H9 (cell line): ENCODE measurements at regions not wholly inside any gene's neighbourhood (a gene's known extent, or its start where the extent isn't known, plus 50 kb on each side); places are given as distances from the start of the nearest gene placed in this dataset.

ENCODE experiments used
- DNase-seq: peaks from one replicate; pipeline ENCODE4 v3.0.0-alpha.2; 2017
- H2AFZ ChIP-seq: one replicate; pipeline ENCODE4 v1.6.1; 2013; ENCODE audit warnings: mild to moderate bottlenecking, low read length, control low read depth, moderate library complexity
- H2AK5ac ChIP-seq: 2 replicates; pipeline ENCODE4 v1.6.1; 2013; ENCODE audit warnings: low read length, control low read depth, mixed read lengths; ENCODE audit not compliant: insufficient read length
- H2BK120ac ChIP-seq: one replicate; pipeline ENCODE4 v1.6.1; 2013; ENCODE audit warnings: low read depth, mild to moderate bottlenecking, low read length, control low read depth, inconsistent platforms; ENCODE audit not compliant: poor library complexity, severe bottlenecking
- H2BK12ac ChIP-seq: 2 replicates; pipeline ENCODE4 v1.6.1; 2013; ENCODE audit warnings: low read length, control low read depth, mixed read lengths, low read depth; ENCODE audit not compliant: insufficient read length
- H2BK15ac ChIP-seq: 2 replicates; pipeline ENCODE4 v1.6.1; 2013; ENCODE audit warnings: low read depth, low read length, control low read depth
- H2BK20ac ChIP-seq: one replicate; pipeline ENCODE4 v1.6.1; 2013; ENCODE audit warnings: low read depth, mild to moderate bottlenecking, low read length, control low read depth, inconsistent platforms; ENCODE audit not compliant: poor library complexity, severe bottlenecking
- H2BK5ac ChIP-seq: 2 replicates; pipeline ENCODE4 v1.6.1; 2013; ENCODE audit warnings: low read length, control low read depth, mixed read lengths; ENCODE audit not compliant: insufficient read length
- H3K14ac ChIP-seq: 2 replicates; pipeline ENCODE4 v1.6.1; 2013; ENCODE audit warnings: low read length, control low read depth; ENCODE audit not compliant: insufficient read depth
- H3K18ac ChIP-seq: 2 replicates; pipeline ENCODE4 v1.6.1; 2013; ENCODE audit warnings: low read depth, mild to moderate bottlenecking, mixed read lengths, low read length, control low read depth; ENCODE audit not compliant: insufficient read length
- H3K23ac ChIP-seq: 2 replicates; pipeline ENCODE4 v1.6.1; 2013; ENCODE audit warnings: low read length, control low read depth, mixed read lengths, low read depth; ENCODE audit not compliant: insufficient read length
- H3K23me2 ChIP-seq: 2 replicates; pipeline ENCODE4 v1.6.1; 2013; ENCODE audit warnings: low read depth, mild to moderate bottlenecking, mixed read lengths, low read length, control low read depth; ENCODE audit not compliant: insufficient read length, poor library complexity, severe bottlenecking
- H3K27ac ChIP-seq: 2 replicates; pipeline ENCODE4 v1.5.1; 2013; ENCODE audit warnings: low read length, control low read depth, mixed read lengths, low read depth; ENCODE audit not compliant: insufficient read length
- H3K27me3 ChIP-seq: 2 replicates; pipeline ENCODE4 v1.6.1; 2013; ENCODE audit warnings: low read length, control low read depth, inconsistent platforms; ENCODE audit not compliant: insufficient read depth
- H3K4ac ChIP-seq: 2 replicates; pipeline ENCODE4 v1.6.1; 2013; ENCODE audit warnings: low read depth, mild to moderate bottlenecking, control low read depth, inconsistent platforms, low read length, moderate library complexity
- H3K4me1 ChIP-seq: 2 replicates; pipeline ENCODE4 v1.6.1; 2013; ENCODE audit warnings: low read length, control low read depth, inconsistent platforms; ENCODE audit not compliant: insufficient read depth
- H3K4me2 ChIP-seq: 2 replicates; pipeline ENCODE4 v1.6.1; 2013; ENCODE audit warnings: low read length, control low read depth, mixed read lengths; ENCODE audit not compliant: insufficient read length, insufficient read depth
- H3K56ac ChIP-seq: 2 replicates; pipeline ENCODE4 v1.6.1; 2013; ENCODE audit warnings: low read depth, mild to moderate bottlenecking, mixed read lengths, low read length, control low read depth; ENCODE audit not compliant: insufficient read length
- H3K79me1 ChIP-seq: 2 replicates; pipeline ENCODE4 v1.6.1; 2013; ENCODE audit warnings: low read depth, mild to moderate bottlenecking, moderate library complexity, low read length, control low read depth, inconsistent platforms; ENCODE audit not compliant: insufficient read depth, poor library complexity, severe bottlenecking
- H3K79me2 ChIP-seq: 2 replicates; pipeline ENCODE4 v1.6.1; 2013; ENCODE audit warnings: low read length, control low read depth, inconsistent platforms; ENCODE audit not compliant: insufficient read depth
- H3K9ac ChIP-seq: 2 replicates; pipeline ENCODE4 v1.6.1; 2013; ENCODE audit warnings: low read length, control low read depth, mixed read lengths; ENCODE audit not compliant: insufficient read length; ENCODE audit errors: extremely low read depth
- H3K9me3 ChIP-seq: one replicate; pipeline ENCODE4 v1.6.1; 2013; ENCODE audit warnings: low read depth, low read length, inconsistent platforms; ENCODE audit not compliant: control insufficient read depth
- H3T11ph ChIP-seq: one replicate; pipeline ENCODE4 v1.6.1; 2013; ENCODE audit warnings: mild to moderate bottlenecking, low read length, control low read depth, inconsistent platforms
- H4K20me1 ChIP-seq: one replicate; pipeline ENCODE4 v1.6.1; 2013; ENCODE audit not compliant: control insufficient read depth, insufficient read length, insufficient read depth
- H4K5ac ChIP-seq: 2 replicates; pipeline ENCODE4 v1.6.1; 2013; ENCODE audit warnings: low read depth, mild to moderate bottlenecking, mixed read lengths, low read length, control low read depth; ENCODE audit not compliant: insufficient read length
- H4K8ac ChIP-seq: replicated peaks from 2 replicates; pipeline ENCODE4 v1.6.1; 2013; ENCODE audit warnings: low read length, control low read depth, mixed read lengths, low read depth; ENCODE audit not compliant: insufficient read length
- H4K91ac ChIP-seq: 2 replicates; pipeline ENCODE4 v1.6.1; 2013; ENCODE audit warnings: low read depth, mild to moderate bottlenecking, moderate library complexity, mixed read lengths, low read length, control low read depth; ENCODE audit not compliant: insufficient read length
- H3K27ac Mint-ChIP-seq, 3 experiments: 2 replicates in 2 of 3; 3 replicates in 1 of 3; pipeline ENCODE4 v1.8.0; 2020 to 2021; ENCODE audit warnings: mixed read lengths in 3 of 3, mild to moderate bottlenecking in 1 of 3, moderate library complexity in 1 of 3
- H3K27me3 Mint-ChIP-seq: 2 replicates; pipeline ENCODE4 v1.8.0; 2021; ENCODE audit warnings: low read depth, mild to moderate bottlenecking, moderate library complexity, mixed read lengths
- H3K36me3 Mint-ChIP-seq, 3 experiments: 2 replicates in 2 of 3; 3 replicates in 1 of 3; pipeline ENCODE4 v1.8.0; 2020 to 2021; ENCODE audit warnings: low read depth in 3 of 3, mixed read lengths in 3 of 3; ENCODE audit not compliant: insufficient read depth in 1 of 3
- H3K4me1 Mint-ChIP-seq, 2 experiments: 2 replicates each; pipeline ENCODE4 v1.8.0; 2020; ENCODE audit warnings: mixed read lengths in 2 of 2
- H3K4me3 Mint-ChIP-seq, 2 experiments: 2 replicates in 1 of 2; 3 replicates in 1 of 2; pipeline ENCODE4 v1.8.0; 2020 to 2021; ENCODE audit warnings: mild to moderate bottlenecking in 2 of 2, mixed read lengths in 2 of 2, moderate library complexity in 1 of 2
- H3K9me3 Mint-ChIP-seq, 2 experiments: 2 replicates in 1 of 2; 3 replicates in 1 of 2; pipeline ENCODE4 v1.8.0; 2020; ENCODE audit warnings: mild to moderate bottlenecking in 2 of 2, mixed read lengths in 2 of 2, moderate library complexity in 1 of 2
- CTCF ChIP-seq: fragments of 200-600 bp; sonication (generic); conservative IDR thresholded peaks from 3 replicates; pipeline ENCODE4 v1.8.0; 2021; ENCODE audit warnings: antibody characterized with exemption, mild to moderate bottlenecking
- WGBS: extraction: QIAGEN DNeasy Blood & Tissue Kit; methylation state at CpG from one replicate; pipeline ENCODE4 v1.1.7; 2013; ENCODE audit warnings: missing lambda C conversion rate, low lambda C conversion rate, mixed read lengths; ENCODE audit not compliant: insufficient read length; ENCODE audit errors: extremely low coverage; 5-methylcytosine and 5-hydroxymethylcytosine counted together

- Histone ChIP-seq H4K91ac (no peak overlapping the region), H3K23ac (no peak overlapping the region), H4K5ac (no peak overlapping the region), H3K9me3 (no peaks in the 10 kb centered on the region), H3K4me1 (peaks cover 7% of the 10 kb centered on the region; the same call in 1 of the 2 replicates), H3T11ph (no peak overlapping the region), H3K9ac (no peak overlapping the region), H3K79me1 (no peaks in the 10 kb centered on the region), H2AFZ (no peak overlapping the region), H3K4ac (no peak overlapping the region), H3K23me2 (no peaks in the 10 kb centered on the region), H2BK12ac (no peak overlapping the region), H2BK15ac (no peak overlapping the region), H3K4me2 (no peak overlapping the region), H3K27ac (no peak overlapping the region), H2BK5ac (no peak overlapping the region), H3K79me2 (no peaks in the 10 kb centered on the region), H2BK120ac (no peak overlapping the region), H3K18ac (no peak overlapping the region), H3K14ac (no peak overlapping the region), H3K56ac (no peak overlapping the region), H4K20me1 (no peaks in the 10 kb centered on the region), H4K8ac (no peak overlapping the region), H2AK5ac (no peak overlapping the region), H3K27me3 (no peaks in the 10 kb centered on the region), H2BK20ac (no peak overlapping the region)
- no peak for DNase-seq
- Mint-ChIP-seq H3K4me1 (peaks cover 47 to 52% of the 10 kb centered on the region in 2 experiments), H3K4me3 (no peak overlapping the region), H3K9me3 (no peaks in the 10 kb centered on the region), H3K36me3 (no peaks in the 10 kb centered on the region), H3K27ac (0 out of 7 replicates have a peak overlapping the region, but pooled peaks of 1 of the 3 experiments have one; percentile 19), H3K27me3 (peaks cover 4% of the 10 kb centered on the region; the same call in 1 of the 2 replicates)
- peak; percentile 76 for TF ChIP-seq CTCF
- WGBS, result no CpG with 5 or more reads among the region's 6 CpGs
These were observed 349.7 kb downstream of the TUSC7 start for GRCh38 chr3:117059067-117059955.
